ENCODE measurements at regions not wholly inside any gene's neighbourhood (a gene's known extent, or its start where the extent isn't known, plus 50 kb on each side); places are given as distances from the start of the nearest gene placed in this dataset.

DNA sequence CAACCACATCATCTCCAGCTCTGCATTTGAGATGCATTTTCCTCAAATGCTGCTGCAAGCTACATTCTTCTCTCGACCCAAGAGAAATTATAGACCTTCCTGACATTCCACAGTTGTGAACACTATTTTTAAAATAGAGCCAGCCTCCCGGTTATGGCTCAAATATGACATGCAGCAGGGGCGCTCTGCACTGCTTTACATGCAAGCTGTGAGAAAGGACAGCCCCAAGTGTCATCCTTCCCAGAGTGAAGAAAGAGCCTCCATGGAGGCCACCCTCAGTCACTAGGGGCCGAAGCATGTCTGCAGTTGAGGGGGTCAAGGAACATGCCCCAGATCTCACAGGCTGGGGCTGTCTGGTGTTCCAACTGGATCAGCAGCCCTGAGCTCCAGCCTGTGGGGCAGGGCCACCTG, 63.9 kb upstream of the CHST15 start:
- TF ChIP-seq, protein P1, sequence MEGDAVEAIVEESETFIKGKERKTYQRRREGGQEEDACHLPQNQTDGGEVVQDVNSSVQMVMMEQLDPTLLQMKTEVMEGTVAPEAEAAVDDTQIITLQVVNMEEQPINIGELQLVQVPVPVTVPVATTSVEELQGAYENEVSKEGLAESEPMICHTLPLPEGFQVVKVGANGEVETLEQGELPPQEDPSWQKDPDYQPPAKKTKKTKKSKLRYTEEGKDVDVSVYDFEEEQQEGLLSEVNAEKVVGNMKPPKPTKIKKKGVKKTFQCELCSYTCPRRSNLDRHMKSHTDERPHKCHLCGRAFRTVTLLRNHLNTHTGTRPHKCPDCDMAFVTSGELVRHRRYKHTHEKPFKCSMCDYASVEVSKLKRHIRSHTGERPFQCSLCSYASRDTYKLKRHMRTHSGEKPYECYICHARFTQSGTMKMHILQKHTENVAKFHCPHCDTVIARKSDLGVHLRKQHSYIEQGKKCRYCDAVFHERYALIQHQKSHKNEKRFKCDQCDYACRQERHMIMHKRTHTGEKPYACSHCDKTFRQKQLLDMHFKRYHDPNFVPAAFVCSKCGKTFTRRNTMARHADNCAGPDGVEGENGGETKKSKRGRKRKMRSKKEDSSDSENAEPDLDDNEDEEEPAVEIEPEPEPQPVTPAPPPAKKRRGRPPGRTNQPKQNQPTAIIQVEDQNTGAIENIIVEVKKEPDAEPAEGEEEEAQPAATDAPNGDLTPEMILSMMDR (IDR thresholded peaks at IDR 0.05; ENCODE audit: unreplicated experiment): no peak
- no peaks in the 10 kb centered on the region for H3K27me3 Mint-ChIP-seq (ENCODE audit: insufficient read depth, unreplicated experiment)
- BruUV-seq (replicated peaks): no TSS peak
- H3K27ac Mint-ChIP-seq (ENCODE audit: low read depth, unreplicated experiment): no peak overlapping the region
- no peaks in the 10 kb centered on the region for H3K36me3 Mint-ChIP-seq (ENCODE audit: insufficient read depth, unreplicated experiment)
- DNase-seq (ENCODE audit: unreplicated experiment): no peak
- no peak overlapping the region for H3K4me3 Mint-ChIP-seq (ENCODE audit: unreplicated experiment)
- ChIA-PET POLR2A (interaction anchor here (0.5 to 0.7 kb wide), 2 partner anchors 27 to 1030 kb away, joined by 3 read pairs; no protein-coding TSS in a partner anchor), CTCF (no interaction called here)
- no peaks in the 10 kb centered on the region for H3K9me3 Mint-ChIP-seq (ENCODE audit: unreplicated experiment)
- intact Hi-C loops (cut with micrococcal nuclease): no loop called here
- peaks cover 5% of the 10 kb centered on the region for H3K4me1 Mint-ChIP-seq (ENCODE audit: insufficient read depth, unreplicated experiment)

DNA sequence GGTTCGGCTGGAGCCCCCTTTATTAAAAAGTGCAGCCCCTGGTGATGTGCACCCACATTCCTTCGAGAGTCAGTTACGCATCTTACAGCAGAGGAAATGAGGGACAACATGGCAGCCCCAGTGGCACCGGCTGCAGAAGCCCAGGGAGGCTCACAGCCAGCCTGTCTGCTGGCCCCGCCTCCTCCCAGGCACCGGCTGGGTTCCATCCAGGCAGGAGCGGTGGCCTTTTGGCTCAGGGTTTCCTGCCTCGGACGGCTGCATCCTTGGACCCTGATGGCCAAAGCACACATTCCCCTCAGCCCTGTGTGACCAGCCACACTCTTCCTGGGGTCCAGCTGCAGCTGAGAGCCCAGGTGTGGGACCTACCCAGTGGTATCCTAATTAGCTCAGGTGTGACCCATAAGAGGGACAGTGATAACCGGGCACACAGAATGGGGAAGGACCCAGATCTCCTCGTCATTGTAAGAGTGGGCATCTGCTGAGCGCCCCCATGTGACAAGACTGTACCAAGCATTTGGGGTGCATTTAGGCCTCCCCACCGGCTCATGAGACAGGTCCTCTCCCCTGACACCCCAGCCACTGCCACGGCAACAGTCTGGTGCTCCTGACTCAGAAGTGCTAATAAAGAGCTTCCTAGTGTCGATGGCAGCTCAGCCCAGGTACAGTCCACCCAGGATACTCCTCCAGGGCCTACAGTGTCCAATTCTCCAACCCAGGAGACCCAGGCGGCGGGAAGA, 63.3 kb upstream of the CHST15 start:
- Mint-ChIP-seq H3K4me1 (ENCODE audit: insufficient read depth, unreplicated experiment) (peaks cover 2% of the 10 kb centered on the region), H3K27ac (ENCODE audit: low read depth, unreplicated experiment) (no peak overlapping the region), H3K9me3 (ENCODE audit: unreplicated experiment) (no peaks in the 10 kb centered on the region), H3K4me3 (ENCODE audit: unreplicated experiment) (no peak overlapping the region), H3K27me3 (ENCODE audit: insufficient read depth, unreplicated experiment) (no peaks in the 10 kb centered on the region), H3K36me3 (ENCODE audit: insufficient read depth, unreplicated experiment) (no peaks in the 10 kb centered on the region)
- CTCF ChIA-PET: no interaction called here
- DNase-seq (ENCODE audit: unreplicated experiment): no peak
- POLR2A ChIA-PET: interaction anchor here (0.5 to 0.7 kb wide), 2 partner anchors 28 to 1029 kb away, joined by 3 read pairs; no protein-coding TSS in a partner anchor
- no TSS peak for BruUV-seq (replicated peaks)
- TF ChIP-seq, protein P1 (IDR thresholded peaks at IDR 0.05; ENCODE audit: unreplicated experiment): no peak
- intact Hi-C loops (cut with micrococcal nuclease): no loop called here

DNA sequence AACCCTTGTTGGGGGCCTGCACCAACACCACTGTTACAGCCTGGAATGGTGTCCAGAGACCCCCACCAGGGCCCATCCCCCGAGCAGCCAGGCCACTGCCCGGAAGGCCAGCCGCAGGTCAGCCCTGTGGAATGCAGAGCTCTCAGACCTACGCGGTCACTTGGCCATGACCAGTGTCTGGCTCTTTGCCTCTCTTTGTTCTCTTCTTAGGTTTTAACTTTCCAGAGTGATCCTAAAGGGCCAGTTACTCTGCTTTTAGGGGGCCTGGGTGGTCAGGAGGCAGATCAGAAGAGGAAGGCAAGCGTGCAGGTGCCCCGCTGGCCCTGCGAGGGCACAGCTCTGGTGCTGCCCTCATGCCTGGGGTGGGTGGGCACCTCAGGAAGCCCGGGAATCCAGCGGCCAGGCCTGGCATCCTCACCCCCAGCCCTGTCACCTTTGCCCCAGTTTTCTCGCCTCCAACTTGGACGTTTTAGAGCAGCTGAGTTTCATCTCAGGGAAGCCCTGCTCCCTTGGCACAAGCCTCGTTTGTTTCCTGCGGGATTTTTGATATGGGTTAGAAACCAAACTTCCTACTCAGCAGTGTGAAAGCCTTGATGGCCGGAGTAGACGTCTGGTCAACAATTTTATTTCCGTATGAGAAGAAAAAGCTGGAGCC, 62.5 kb upstream of the CHST15 start:
- TF ChIP-seq, protein P1 (IDR thresholded peaks at IDR 0.05; ENCODE audit: unreplicated experiment): no peak
- ChIA-PET POLR2A (no interaction called here), CTCF (no interaction called here)
- Mint-ChIP-seq H3K27me3 (ENCODE audit: insufficient read depth, unreplicated experiment) (no peaks in the 10 kb centered on the region), H3K4me3 (ENCODE audit: unreplicated experiment) (no peak overlapping the region), H3K4me1 (ENCODE audit: insufficient read depth, unreplicated experiment) (peaks cover 10% of the 10 kb centered on the region), H3K27ac (ENCODE audit: low read depth, unreplicated experiment) (no peak overlapping the region), H3K9me3 (ENCODE audit: unreplicated experiment) (no peaks in the 10 kb centered on the region), H3K36me3 (ENCODE audit: insufficient read depth, unreplicated experiment) (no peaks in the 10 kb centered on the region)
- no peak for DNase-seq (ENCODE audit: unreplicated experiment)
- intact Hi-C loops (cut with micrococcal nuclease): no loop called here
- no TSS peak for BruUV-seq (replicated peaks)

DNA sequence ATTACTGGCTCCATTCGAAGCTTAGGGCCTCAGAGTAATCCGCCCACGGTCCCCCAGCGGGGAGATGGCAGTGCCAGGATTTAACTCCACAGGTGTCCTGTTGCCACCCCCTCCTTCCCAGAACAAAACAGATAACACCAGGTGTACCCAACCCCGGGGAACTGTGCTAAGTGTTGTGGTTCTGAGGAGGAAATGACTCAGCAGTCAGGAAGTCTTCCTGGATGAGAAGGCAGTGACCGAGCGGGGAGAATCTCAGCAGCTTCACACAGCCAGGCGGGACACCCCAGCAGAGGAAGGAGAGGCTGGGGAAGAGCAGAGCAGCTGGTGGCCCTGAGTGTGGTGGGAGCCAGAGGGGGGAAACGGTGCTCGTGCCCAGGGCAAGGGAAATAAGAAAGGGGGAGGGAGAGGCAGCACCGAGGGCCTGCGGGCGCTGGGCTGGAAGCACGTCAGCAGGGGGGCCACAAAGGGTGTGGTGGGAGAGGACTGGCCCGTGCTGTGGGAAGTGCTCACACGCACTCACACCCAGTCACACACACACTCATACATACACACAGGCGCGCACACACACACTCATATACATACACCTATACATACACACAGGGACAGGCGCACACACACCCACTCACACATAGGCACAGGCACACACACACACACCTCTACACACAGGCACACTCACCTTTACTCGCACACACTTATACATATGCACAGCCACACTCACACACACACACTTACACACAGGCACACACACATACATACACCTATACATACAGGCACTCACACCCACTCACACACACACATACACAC, 59.8 kb upstream of the CHST15 start:
- DNase-seq (ENCODE audit: unreplicated experiment): peak; percentile 99
- no peak overlapping the region for H3K27ac Mint-ChIP-seq (ENCODE audit: low read depth, unreplicated experiment)
- no peak overlapping the region for H3K4me3 Mint-ChIP-seq (ENCODE audit: unreplicated experiment)
- H3K9me3 Mint-ChIP-seq (ENCODE audit: unreplicated experiment): no peaks in the 10 kb centered on the region
- peaks cover 11% of the 10 kb centered on the region for H3K4me1 Mint-ChIP-seq (ENCODE audit: insufficient read depth, unreplicated experiment)
- H3K27me3 Mint-ChIP-seq (ENCODE audit: insufficient read depth, unreplicated experiment): no peaks in the 10 kb centered on the region
- POLR2A ChIA-PET: interaction anchor here (0.7 to 2.4 kb wide), 13 partner anchors 11 to 265 kb away, joined by 3 to 31 read pairs (median 4); partner anchors contain the start of genes CHST15 and OAT
- CTCF ChIA-PET: interaction anchor here (0.6 to 1.6 kb wide), 4 partner anchors 48 to 459 kb away, joined by 3 to 5 read pairs (median 4); no protein-coding TSS in a partner anchor
- intact Hi-C loops (cut with micrococcal nuclease): loop anchor here (2.0 to 5.0 kb wide), 3 partner anchors 60 to 224 kb away; partner anchors contain the start of gene CHST15
- BruUV-seq (replicated peaks): TSS peak; percentile 81
- H3K36me3 Mint-ChIP-seq (ENCODE audit: insufficient read depth, unreplicated experiment): no peaks in the 10 kb centered on the region
- TF ChIP-seq, protein P1 (IDR thresholded peaks at IDR 0.05; ENCODE audit: unreplicated experiment): no peak

Data from MCF 10A (cell line).